GM18951 (cell line): ENCODE measurements at regions not wholly inside any gene's neighbourhood (a gene's known extent, or its start where the extent isn't known, plus 50 kb on each side); places are given as distances from the start of the nearest gene placed in this dataset.

Experiments
- POLR2A ChIP-seq: IDR thresholded peaks from 4 replicates; pipeline ENCODE4 v1.6.1; 2011; ENCODE audit warnings: mild to moderate bottlenecking; ENCODE audit not compliant: insufficient read length, insufficient read depth; ENCODE audit errors: extremely low read depth
- in situ Hi-C: fragments of 300-500 bp; cut with MboI; formaldehyde crosslinking; loops from one replicate; pipeline ENCODE4 v1.12.0; 2022; ENCODE audit warnings: low sequenced_read_pairs, mixed read lengths, inconsistent platforms; ENCODE audit not compliant: unreplicated experiment

GRCh38 chr14:54316652-54317051 lies 80.2 kb upstream of the CDKN3 start:
- in situ Hi-C loops: no loop called here
- no peak for TF ChIP-seq POLR2A

DNA sequence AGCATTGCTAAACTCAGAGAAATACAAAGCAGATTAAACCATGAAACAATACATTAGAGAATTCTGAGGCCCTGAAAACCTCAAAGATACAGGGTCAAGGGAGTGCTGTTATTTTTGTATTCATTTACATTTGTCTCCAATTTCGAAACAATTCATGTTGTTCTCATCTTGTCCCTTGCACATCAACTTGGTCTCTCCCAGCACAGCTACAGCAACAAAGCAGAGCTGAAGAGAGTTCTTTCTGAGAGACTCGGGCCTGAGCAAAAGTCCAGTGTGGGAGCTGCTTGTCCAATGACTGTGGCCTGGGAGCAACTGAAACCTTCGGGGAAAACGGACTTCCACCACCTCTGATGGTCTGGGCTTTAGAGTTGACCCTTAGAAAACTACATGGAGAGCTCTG lies 79.4 kb upstream of the CDKN3 start:
- no peak for TF ChIP-seq POLR2A

DNA sequence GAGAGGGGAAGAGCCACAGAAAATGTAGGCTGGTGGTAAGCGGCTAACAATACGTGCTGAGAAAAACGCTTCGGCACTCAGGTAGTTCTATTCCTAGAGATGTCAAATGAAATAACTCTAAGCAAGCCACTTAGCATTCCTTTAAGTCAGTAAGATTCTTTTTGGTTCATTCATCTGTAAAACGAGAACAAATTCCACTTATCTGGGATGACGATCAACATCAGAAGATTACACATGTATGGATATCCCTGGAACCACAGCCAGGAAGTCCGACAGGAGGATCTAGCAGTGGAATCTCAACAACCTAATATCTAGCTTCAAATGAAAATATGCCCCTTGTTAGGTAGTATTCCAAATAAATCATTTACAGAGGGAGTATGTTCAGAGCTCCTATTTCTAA lies 74.6 kb upstream of the CDKN3 start:
- no peak for TF ChIP-seq POLR2A

More for the DNA sequence above, 79.4 kb upstream of the CDKN3 start:
- in situ Hi-C loops: no loop called here

GRCh38 chr14:54322701-54323337 lies 74.0 kb upstream of the CDKN3 start:
- TF ChIP-seq POLR2A: no peak
- in situ Hi-C loops: no loop called here

More for the DNA sequence above, 74.6 kb upstream of the CDKN3 start:
- in situ Hi-C loops: no loop called here

GRCh38 chr14:54325766-54326165 lies 71.0 kb upstream of the CDKN3 start:
- TF ChIP-seq POLR2A: no peak
- in situ Hi-C loops: loop anchor here (25.0 kb wide), 2 partner anchors 788 to 888 kb away; no protein-coding TSS in a partner anchor

DNA sequence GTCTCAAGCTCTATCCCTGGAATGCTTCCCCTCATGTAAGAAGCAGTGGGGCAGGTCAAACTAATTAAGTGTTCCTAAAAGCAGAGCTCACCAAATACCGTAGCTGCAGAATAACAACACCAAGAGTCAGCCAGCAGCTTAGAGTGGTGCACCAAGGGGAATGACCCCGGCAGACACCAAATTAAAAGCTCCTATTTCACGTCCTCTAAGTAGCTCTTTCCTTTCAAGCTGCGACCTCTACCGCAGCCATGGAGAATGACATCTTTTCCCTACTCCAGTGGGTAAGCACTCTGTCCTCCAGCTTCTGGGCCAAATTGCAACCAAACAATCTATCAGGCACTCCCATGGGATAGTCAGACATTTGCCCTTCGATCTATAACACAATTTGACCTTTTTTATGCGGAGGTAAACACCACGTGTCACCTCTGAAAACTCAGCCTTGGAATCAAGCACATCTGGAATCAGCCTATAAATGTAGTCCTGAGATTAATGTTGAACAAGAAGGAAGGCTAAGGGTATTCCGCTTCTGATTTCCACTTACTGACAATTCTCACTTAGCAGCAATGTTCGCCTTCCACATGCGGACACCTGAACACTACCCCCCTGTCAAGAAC lies 67.6 kb upstream of the CDKN3 start:
- TF ChIP-seq POLR2A: no peak
- in situ Hi-C loops: loop anchor here (25.0 kb wide), 2 partner anchors 792 to 892 kb away; no protein-coding TSS in a partner anchor

DNA sequence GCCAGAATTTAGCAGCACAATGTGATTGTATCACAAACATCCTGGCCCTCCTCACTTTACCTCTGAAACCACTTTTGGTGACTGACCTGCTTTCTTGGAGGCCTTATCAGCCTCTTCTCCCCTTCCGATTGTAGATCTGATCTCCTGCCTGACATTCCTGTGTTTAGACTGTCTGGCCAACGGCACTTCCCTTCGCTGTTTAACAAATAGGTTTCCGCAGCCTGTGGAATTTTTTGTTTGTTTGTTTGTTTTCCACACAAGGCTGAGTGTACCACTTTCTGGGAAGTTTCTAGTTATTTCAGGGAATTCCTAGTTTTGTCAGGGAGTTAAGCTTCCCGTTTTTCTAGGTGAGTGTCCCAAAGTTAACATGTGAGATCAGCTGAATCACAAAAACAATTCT lies 65.9 kb upstream of the CDKN3 start:
- in situ Hi-C loops: loop anchor here (25.0 kb wide), 2 partner anchors 794 to 894 kb away; no protein-coding TSS in a partner anchor
- TF ChIP-seq POLR2A: no peak

GRCh38 chr14:54331516-54331915 lies 65.3 kb upstream of the CDKN3 start:
- no peak for TF ChIP-seq POLR2A

DNA sequence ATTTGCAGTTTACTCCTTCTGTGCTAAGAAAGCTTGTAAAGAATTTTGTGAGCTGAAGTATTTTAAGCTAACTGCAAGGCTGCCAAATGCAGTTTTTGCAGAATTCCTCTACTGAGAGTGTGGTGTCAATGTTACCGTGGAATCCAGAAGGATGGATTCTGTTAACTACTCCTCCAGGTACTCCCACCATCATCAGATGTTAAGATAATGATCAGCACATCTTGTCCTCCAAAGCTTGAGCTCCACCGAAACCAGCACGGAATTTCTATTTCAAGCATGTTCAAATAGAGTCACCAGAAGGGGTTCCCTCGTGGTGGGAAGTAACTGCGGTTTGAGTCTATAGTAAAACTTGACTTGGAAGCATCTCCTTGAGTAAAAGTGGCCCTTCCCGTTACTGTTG lies 64.3 kb upstream of the CDKN3 start:
- in situ Hi-C loops: loop anchor here (25.0 kb wide), 2 partner anchors 795 to 895 kb away; no protein-coding TSS in a partner anchor
- no peak for TF ChIP-seq POLR2A

More at GRCh38 chr14:54331516-54331915, 65.3 kb upstream of the CDKN3 start:
- in situ Hi-C loops: loop anchor here (25.0 kb wide), 2 partner anchors 794 to 894 kb away; no protein-coding TSS in a partner anchor

DNA sequence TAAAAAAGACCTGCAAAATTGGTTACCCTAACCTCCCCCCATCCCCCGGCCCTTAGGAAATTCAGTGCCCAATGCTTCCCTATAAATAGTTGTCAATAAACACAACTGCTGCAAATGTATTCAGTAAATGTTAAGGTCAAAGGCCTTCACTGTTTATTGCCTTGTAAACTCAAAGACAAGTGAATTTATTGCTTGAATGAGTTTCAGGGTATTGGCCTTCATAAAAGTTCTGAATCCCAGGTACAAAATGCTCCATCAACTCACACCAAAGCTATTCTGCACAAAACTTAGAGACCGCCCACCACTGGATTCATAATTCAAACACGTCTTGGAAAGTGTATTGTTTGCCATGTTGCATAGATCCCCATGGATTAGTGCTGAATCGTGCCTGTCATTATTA lies 63.3 kb upstream of the CDKN3 start:
- TF ChIP-seq POLR2A: no peak
- in situ Hi-C loops: loop anchor here (25.0 kb wide), 2 partner anchors 796 to 896 kb away; no protein-coding TSS in a partner anchor

- in situ Hi-C loops: loop anchor here (25.0 kb wide), 2 partner anchors 798 to 898 kb away; no protein-coding TSS in a partner anchor
- no peak for TF ChIP-seq POLR2A
Measured at GRCh38 chr14:54335569-54336155, 61.1 kb upstream of the CDKN3 start.

- no peak for TF ChIP-seq POLR2A
- in situ Hi-C loops: loop anchor here (25.0 kb wide), 2 partner anchors 800 to 900 kb away; no protein-coding TSS in a partner anchor
Measured at GRCh38 chr14:54337314-54337713, 59.5 kb upstream of the CDKN3 start.

GRCh38 chr14:54338696-54339317 lies 58.0 kb upstream of the CDKN3 start:
- in situ Hi-C loops: loop anchor here (25.0 kb wide), 2 partner anchors 802 to 902 kb away; no protein-coding TSS in a partner anchor

DNA sequence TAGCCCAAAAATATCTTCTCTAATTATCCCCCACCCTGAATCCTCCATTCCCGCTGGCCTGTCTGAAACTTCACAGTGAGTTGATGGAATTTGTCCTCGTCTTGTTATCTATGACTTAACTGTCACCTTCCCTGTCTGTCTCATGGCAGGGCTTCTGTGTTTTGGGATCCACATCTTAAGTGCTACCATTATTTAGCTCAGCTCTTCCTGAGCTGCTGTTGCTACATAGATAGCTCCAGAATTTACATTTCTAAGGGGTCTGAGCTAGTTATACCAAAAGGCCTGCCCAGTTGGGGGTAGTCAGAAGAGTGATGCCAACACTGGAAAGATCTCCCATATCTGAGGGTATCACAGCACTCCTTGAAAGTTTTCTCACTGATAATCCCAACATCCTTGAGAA lies 57.0 kb upstream of the CDKN3 start:
- in situ Hi-C loops: loop anchor here (25.0 kb wide), 2 partner anchors 802 to 902 kb away; no protein-coding TSS in a partner anchor
- no peak for TF ChIP-seq POLR2A

More at GRCh38 chr14:54338696-54339317, 58.0 kb upstream of the CDKN3 start:
- no peak for TF ChIP-seq POLR2A
